ENCODE measurements at regions not wholly inside any gene's neighbourhood (a gene's known extent, or its start where the extent isn't known, plus 50 kb on each side); places are given as distances from the start of the nearest gene placed in this dataset.
"Not testable (repeated sequence)": the region's sequence is repeated elsewhere in the genome, so short reads cannot be mapped to it uniquely, and the experiment has no call there.

GRCh38 chr11:34830648-34831047 is 85.5 kb downstream of the APIP start:
- in situ Hi-C loops (cut with HindIII; ENCODE audit: low pct_unique_long_range_greater_than_20kb, low sequenced_read_pairs) = no loop called here
- DNase-seq (ENCODE audit: low read depth, low spot score) = no peak

- in situ Hi-C loops (cut with HindIII; ENCODE audit: low pct_unique_long_range_greater_than_20kb, low sequenced_read_pairs) = no loop called here
- DNase-seq (ENCODE audit: low read depth, low spot score) = no peak
These were observed 86.1 kb downstream of the APIP start for GRCh38 chr11:34830035-34830434.

- in situ Hi-C loops (cut with HindIII; ENCODE audit: low pct_unique_long_range_greater_than_20kb, low sequenced_read_pairs) = no loop called here
- DNase-seq (ENCODE audit: low read depth, low spot score) = no peak
These were observed 89.0 kb downstream of the APIP start for GRCh38 chr11:34827228-34827627.

GRCh38 chr11:34826384-34826726 is 89.8 kb downstream of the APIP start:
- DNase-seq (ENCODE audit: low read depth, low spot score) = no peak
- in situ Hi-C loops (cut with HindIII; ENCODE audit: low pct_unique_long_range_greater_than_20kb, low sequenced_read_pairs) = no loop called here

GRCh38 chr11:34825670-34826383 is 90.4 kb downstream of the APIP start:
- DNase-seq (ENCODE audit: low read depth, low spot score) = peak; percentile 94
- in situ Hi-C loops (cut with HindIII; ENCODE audit: low pct_unique_long_range_greater_than_20kb, low sequenced_read_pairs) = no loop called here

- in situ Hi-C loops (cut with HindIII; ENCODE audit: low pct_unique_long_range_greater_than_20kb, low sequenced_read_pairs) = no loop called here
- DNase-seq (ENCODE audit: low read depth, low spot score) = no peak
These were observed 90.9 kb downstream of the APIP start for GRCh38 chr11:34825315-34825669.

GRCh38 chr11:34824425-34824824 is 91.8 kb downstream of the APIP start:
- in situ Hi-C loops (cut with HindIII; ENCODE audit: low pct_unique_long_range_greater_than_20kb, low sequenced_read_pairs) = no loop called here
- DNase-seq (ENCODE audit: low read depth, low spot score) = no peak

GRCh38 chr11:34823639-34824038 is 92.5 kb downstream of the APIP start:
- in situ Hi-C loops (cut with HindIII; ENCODE audit: low pct_unique_long_range_greater_than_20kb, low sequenced_read_pairs) = no loop called here
- DNase-seq (ENCODE audit: low read depth, low spot score) = peak; percentile 89

GRCh38 chr11:34823197-34823596 is 93.0 kb downstream of the APIP start:
- DNase-seq (ENCODE audit: low read depth, low spot score) = peak; percentile 35

GRCh38 chr11:34819740-34820482 is 96.3 kb downstream of the APIP start:
- no peak for DNase-seq (ENCODE audit: low read depth, low spot score)
- in situ Hi-C loops (cut with HindIII; ENCODE audit: low pct_unique_long_range_greater_than_20kb, low sequenced_read_pairs) = no loop called here

More at GRCh38 chr11:34823197-34823596, 93.0 kb downstream of the APIP start:
- in situ Hi-C loops (cut with HindIII; ENCODE audit: low pct_unique_long_range_greater_than_20kb, low sequenced_read_pairs) = no loop called here

GRCh38 chr11:34817812-34818211 is 98.4 kb downstream of the APIP start:
- in situ Hi-C loops (cut with HindIII; ENCODE audit: low pct_unique_long_range_greater_than_20kb, low sequenced_read_pairs) = not testable (repeated sequence)

GRCh38 chr11:34816698-34817213 is 99.4 kb downstream of the APIP start:
- in situ Hi-C loops (cut with HindIII; ENCODE audit: low pct_unique_long_range_greater_than_20kb, low sequenced_read_pairs) = no loop called here
- DNase-seq (ENCODE audit: low read depth, low spot score) = no peak

More at GRCh38 chr11:34817812-34818211, 98.4 kb downstream of the APIP start:
- not testable (repeated sequence) for DNase-seq (ENCODE audit: low read depth, low spot score)

- in situ Hi-C loops (cut with HindIII; ENCODE audit: low pct_unique_long_range_greater_than_20kb, low sequenced_read_pairs) = no loop called here
- DNase-seq (ENCODE audit: low read depth, low spot score) = no peak
These were observed 103.1 kb downstream of the APIP start for GRCh38 chr11:34812905-34813576.

GRCh38 chr11:34811858-34812257 is 104.3 kb downstream of the APIP start:
- no peak for DNase-seq (ENCODE audit: low read depth, low spot score)
- in situ Hi-C loops (cut with HindIII; ENCODE audit: low pct_unique_long_range_greater_than_20kb, low sequenced_read_pairs) = no loop called here

- DNase-seq (ENCODE audit: low read depth, low spot score) = no peak
- in situ Hi-C loops (cut with HindIII; ENCODE audit: low pct_unique_long_range_greater_than_20kb, low sequenced_read_pairs) = no loop called here
These were observed 106.0 kb downstream of the APIP start for GRCh38 chr11:34810107-34810562.

GRCh38 chr11:34809191-34810106 is 106.7 kb downstream of the APIP start:
- in situ Hi-C loops (cut with HindIII; ENCODE audit: low pct_unique_long_range_greater_than_20kb, low sequenced_read_pairs) = no loop called here

GRCh38 chr11:34806875-34807274 is 109.3 kb downstream of the APIP start:
- no peak for DNase-seq (ENCODE audit: low read depth, low spot score)
- in situ Hi-C loops (cut with HindIII; ENCODE audit: low pct_unique_long_range_greater_than_20kb, low sequenced_read_pairs) = no loop called here

More at GRCh38 chr11:34809191-34810106, 106.7 kb downstream of the APIP start:
- no peak for DNase-seq (ENCODE audit: low read depth, low spot score)
